Retinal pigment epithelial cell (primary cell): ENCODE measurements at regions not wholly inside any gene's neighbourhood (a gene's known extent, or its start where the extent isn't known, plus 50 kb on each side); places are given as distances from the start of the nearest gene placed in this dataset.

Experiments
- DNase-seq: peaks from one replicate; pipeline ENCODE4 v3.0.0-alpha.2; 2010; ENCODE audit warnings: low read depth
- H3K4me3 ChIP-seq: 2 replicates; pipeline ENCODE4 v1.5.1; 2011; ENCODE audit warnings: mild to moderate bottlenecking, low read length, control low read depth, moderate library complexity
- TF ChIP-seq, protein P1 (sequence below): conservative IDR thresholded peaks from 2 replicates; pipeline ENCODE4 v1.5.1; 2011; ENCODE audit warnings: low read depth, low read length, control low read depth, inconsistent platforms

DNA sequence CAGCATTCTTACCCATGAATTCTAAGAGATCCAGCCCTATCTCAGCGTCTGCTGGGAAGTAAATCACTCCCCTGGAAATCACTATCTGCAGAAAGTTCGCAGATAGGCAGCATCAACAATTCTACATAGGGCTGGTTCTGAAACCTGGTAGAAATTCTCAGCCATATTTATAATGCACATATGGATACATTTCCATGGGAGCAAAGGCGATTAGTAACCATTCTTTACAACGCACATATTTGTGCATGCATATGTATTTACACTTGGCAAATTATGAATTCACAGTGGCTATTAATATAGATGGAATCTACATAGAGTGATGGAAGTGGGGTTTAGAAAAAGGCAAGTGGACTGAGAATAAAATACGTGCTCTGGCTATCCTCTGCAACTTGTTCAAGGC lies 128.0 kb upstream of the FOXB1 start:
- TF ChIP-seq, protein P1, sequence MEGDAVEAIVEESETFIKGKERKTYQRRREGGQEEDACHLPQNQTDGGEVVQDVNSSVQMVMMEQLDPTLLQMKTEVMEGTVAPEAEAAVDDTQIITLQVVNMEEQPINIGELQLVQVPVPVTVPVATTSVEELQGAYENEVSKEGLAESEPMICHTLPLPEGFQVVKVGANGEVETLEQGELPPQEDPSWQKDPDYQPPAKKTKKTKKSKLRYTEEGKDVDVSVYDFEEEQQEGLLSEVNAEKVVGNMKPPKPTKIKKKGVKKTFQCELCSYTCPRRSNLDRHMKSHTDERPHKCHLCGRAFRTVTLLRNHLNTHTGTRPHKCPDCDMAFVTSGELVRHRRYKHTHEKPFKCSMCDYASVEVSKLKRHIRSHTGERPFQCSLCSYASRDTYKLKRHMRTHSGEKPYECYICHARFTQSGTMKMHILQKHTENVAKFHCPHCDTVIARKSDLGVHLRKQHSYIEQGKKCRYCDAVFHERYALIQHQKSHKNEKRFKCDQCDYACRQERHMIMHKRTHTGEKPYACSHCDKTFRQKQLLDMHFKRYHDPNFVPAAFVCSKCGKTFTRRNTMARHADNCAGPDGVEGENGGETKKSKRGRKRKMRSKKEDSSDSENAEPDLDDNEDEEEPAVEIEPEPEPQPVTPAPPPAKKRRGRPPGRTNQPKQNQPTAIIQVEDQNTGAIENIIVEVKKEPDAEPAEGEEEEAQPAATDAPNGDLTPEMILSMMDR = no peak
- no peak overlapping the region for H3K4me3 ChIP-seq

DNA sequence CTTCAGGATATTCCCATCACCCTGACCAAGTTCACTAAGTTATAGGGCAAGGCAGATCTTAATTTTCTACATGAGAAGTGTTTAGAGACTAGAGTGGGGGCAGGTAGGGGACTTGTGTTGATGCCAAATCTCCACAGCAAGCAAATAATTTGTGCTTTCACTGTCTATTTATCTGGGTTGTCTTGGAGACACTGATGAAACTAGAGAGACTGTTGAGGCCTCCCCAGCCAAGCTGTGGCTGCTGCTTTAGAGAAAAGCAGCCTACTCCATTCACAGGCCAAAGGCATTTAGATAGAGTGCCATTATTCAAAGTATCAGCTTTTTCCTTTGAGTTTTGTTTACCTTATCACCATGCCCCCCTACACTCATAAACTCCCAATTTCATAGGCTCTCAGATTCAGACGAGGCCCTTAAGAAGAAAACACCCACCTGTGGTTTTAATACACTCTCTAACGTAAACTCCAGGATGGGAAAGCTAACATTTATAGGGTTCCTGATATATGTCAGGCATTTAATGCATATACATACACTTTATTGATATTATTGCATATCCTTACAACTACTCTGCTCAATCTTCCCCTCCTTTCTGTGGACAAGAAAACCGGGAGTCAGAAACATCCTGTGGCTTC lies 130.4 kb upstream of the FOXB1 start:
- TF ChIP-seq, protein P1 = no peak
- no peak overlapping the region for H3K4me3 ChIP-seq
- no peak for DNase-seq

More for the DNA sequence above, 128.0 kb upstream of the FOXB1 start:
- DNase-seq = no peak

DNA sequence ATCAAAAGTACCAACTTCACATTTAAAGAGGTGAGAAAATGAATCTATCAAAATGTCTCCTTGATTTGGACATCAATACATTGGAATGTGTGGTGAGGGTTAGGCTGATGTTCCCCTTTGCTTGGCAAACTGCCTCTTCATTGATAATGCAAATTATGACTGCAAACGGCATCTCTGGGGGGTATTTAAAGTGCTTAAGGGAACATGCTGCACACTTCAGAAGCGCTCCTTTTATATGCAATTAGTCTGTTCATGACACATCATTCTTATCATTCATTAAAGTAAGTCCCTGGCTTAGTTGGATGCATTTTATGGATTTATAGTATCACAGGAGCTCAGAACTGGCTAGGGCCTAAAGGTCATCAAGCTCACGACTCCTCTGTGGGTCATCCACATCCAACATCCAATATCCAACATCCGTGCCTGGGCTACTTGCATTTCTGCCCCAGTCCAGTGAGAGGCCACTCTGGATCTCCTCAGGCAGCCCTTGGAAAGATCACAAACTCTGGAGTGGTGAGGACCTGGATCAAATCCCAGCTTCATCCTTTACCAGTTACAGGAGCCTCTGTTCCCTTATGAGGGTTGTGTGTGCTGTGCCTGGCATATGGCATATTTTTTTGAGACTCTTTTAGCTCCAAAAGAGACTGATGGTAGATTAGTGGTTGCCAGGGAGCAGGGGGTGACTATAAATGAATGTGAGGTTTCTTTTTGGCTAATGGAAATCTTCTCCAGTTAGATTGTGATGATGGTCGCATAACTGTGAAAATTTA lies 136.8 kb upstream of the FOXB1 start:
- H3K4me3 ChIP-seq = no peak overlapping the region
- DNase-seq = no peak
- TF ChIP-seq, protein P1 = no peak

DNA sequence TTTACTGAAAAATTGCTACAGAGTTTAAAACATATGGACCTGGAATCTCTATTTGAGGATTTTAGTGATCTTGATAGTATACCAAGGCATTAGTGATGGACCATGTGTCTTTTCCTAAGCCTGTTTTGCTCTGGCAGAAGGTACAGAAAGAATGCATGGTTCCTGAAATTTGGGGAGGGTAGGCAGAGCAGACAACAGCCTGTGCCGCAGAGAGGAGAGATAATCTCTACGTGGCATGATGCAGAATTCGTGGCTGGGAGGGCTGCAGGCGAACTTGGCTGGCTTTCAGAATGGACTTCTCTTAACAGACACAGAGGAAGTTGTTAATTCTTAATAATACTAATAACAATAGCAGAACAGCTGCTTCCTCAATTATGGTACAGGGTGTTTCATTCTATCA lies 137.5 kb upstream of the FOXB1 start:
- DNase-seq = no peak
- TF ChIP-seq, protein P1 = no peak
- no peak overlapping the region for H3K4me3 ChIP-seq

DNA sequence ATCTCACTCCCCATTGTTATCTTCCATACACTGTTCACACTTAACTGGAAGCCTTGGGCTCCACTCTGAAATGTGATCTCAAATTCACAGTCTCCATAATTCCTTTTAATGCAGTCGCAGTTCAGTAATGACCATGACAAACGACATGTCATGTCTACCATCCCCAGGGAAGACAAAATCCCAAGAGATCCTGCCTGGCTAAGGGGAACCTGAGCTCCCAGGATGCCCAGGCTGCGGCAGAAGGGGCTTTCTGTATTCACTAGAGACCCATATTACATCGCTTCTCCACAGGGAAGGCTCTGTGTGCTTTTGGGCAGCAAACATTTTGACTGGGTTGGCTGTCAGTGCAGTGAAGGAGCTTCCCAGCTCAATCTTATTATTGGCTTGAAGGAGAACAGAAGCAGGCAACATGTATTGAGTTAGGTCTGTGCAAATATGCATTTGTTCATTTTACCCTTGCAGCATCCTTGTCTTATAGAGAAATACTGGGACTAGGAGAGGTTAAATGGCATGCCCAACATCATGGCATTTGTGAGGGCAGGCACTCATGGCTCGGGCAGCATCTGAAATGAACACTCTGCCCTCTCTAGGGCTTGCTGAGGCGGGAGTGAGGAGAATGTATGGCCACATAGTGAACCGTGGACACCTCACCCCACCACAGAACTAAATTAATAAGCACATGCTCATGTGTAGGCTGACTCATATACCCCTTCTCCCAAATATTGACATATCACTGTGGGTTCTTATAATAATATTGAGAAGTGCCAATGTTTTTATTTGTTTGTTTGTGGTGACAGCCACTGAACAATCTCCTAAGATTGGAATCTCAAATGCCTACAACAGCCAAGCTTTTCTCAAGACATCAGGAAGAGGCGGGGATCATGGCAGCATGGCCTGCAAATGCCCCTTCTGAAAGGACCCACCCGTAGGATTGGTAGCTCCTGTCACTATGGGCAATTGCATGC lies 141.6 kb upstream of the FOXB1 start:
- TF ChIP-seq, protein P1 = no peak
- H3K4me3 ChIP-seq = no peak overlapping the region

DNA sequence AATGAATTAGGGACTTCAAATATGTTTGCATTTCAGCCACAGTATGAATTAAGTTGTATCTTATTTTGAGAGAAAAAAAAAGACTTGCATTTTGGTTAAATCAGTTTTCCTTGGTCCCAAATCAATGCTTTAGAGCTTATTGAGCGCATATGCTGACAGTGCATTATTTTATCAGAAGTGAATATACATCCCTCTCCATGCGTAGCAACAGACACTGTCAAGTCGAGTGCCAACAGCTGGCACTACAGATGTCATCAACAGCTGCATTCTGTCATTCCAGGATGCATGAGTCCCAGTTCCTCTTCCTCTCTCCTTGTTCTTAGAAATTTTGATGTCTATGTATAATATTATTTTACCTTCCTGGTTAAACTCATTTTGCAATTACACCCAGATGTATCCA lies 156.1 kb upstream of the FOXB1 start:
- DNase-seq = no peak
- TF ChIP-seq, protein P1 = no peak
- no peak overlapping the region for H3K4me3 ChIP-seq

More for the DNA sequence above, 141.6 kb upstream of the FOXB1 start:
- DNase-seq = no peak
